K562 (cell line): ENCODE measurements at regions not wholly inside any gene's neighbourhood (a gene's known extent, or its start where the extent isn't known, plus 50 kb on each side); places are given as distances from the start of the nearest gene placed in this dataset.

ENCODE experiments used
- EGR1 ChIP-seq: fragments of 450-650 bp; conservative IDR thresholded peaks from 2 replicates; pipeline ENCODE4 v1.6.1; 2017; ENCODE audit warnings: mild to moderate bottlenecking
- EHMT2 ChIP-seq: fragments of 450-650 bp; IDR thresholded peaks from 2 replicates; pipeline ENCODE4 v1.6.1; 2018; ENCODE audit warnings: antibody characterized with exemption
- RFX7 ChIP-seq: fragments of 250-450 bp; sonication (Bioruptor Pico); IDR thresholded peaks from 2 replicates; pipeline ENCODE4 v1.5.1; 2021; ENCODE audit warnings: mild to moderate bottlenecking
- TF ChIP-seq, protein P1 (sequence below), 3 experiments: IDR thresholded peaks in 2 of 3; conservative IDR thresholded peaks in 1 of 3; 2 replicates each; pipeline ENCODE4 v1.5.1; 2011 to 2012; ENCODE audit warnings: low read length in 3 of 3, mild to moderate bottlenecking in 3 of 3, control low read depth in 2 of 3, improper control_type of control experiment in 1 of 3, inconsistent platforms in 1 of 3, low read depth in 1 of 3, mixed read lengths in 1 of 3, moderate library complexity in 1 of 3; ENCODE audit not compliant: insufficient read depth in 2 of 3

DNA sequence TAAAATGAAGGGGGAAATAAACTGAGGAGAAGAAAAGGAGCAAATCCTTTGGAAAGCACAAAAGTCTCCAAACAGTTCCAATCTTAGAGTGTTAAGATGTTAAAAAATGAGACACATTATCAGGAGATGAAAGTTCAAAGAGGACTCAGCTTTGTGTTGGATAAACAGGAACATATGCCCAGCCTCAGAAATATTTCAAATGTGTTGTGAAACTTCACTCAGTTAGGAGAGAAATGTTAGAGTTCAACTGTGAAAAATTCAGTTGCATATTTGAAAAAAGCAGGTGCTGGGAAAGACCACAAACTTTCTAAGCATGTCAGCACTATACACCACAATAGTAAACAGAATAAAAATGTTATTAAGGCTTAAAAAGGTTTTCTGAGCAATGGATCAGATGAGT is 136.8 kb upstream of the PRKD1 start:
- TF ChIP-seq, protein P1, sequence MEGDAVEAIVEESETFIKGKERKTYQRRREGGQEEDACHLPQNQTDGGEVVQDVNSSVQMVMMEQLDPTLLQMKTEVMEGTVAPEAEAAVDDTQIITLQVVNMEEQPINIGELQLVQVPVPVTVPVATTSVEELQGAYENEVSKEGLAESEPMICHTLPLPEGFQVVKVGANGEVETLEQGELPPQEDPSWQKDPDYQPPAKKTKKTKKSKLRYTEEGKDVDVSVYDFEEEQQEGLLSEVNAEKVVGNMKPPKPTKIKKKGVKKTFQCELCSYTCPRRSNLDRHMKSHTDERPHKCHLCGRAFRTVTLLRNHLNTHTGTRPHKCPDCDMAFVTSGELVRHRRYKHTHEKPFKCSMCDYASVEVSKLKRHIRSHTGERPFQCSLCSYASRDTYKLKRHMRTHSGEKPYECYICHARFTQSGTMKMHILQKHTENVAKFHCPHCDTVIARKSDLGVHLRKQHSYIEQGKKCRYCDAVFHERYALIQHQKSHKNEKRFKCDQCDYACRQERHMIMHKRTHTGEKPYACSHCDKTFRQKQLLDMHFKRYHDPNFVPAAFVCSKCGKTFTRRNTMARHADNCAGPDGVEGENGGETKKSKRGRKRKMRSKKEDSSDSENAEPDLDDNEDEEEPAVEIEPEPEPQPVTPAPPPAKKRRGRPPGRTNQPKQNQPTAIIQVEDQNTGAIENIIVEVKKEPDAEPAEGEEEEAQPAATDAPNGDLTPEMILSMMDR (IDR thresholded peaks at IDR 0.05 in 2 of 3, conservative IDR thresholded peaks at IDR 0.05 in 1 of 3; ENCODE audit: insufficient read depth in 2 of 3, low read depth in 1 of 3, low read length in 3 of 3) = no peak
- TF ChIP-seq EHMT2 (no peak), RFX7 (CRISPR knock-in tag) (no peak), EGR1 (no peak)
